GM12874 (cell line): ENCODE measurements at regions not wholly inside any gene's neighbourhood (a gene's known extent, or its start where the extent isn't known, plus 50 kb on each side); places are given as distances from the start of the nearest gene placed in this dataset.

ENCODE experiments used
- TF ChIP-seq, protein P1 (sequence below): IDR thresholded peaks from 2 replicates; pipeline ENCODE4 v1.5.1; 2011; ENCODE audit warnings: low read depth, mild to moderate bottlenecking, control low read depth, low read length, moderate library complexity; ENCODE audit not compliant: insufficient read depth

DNA sequence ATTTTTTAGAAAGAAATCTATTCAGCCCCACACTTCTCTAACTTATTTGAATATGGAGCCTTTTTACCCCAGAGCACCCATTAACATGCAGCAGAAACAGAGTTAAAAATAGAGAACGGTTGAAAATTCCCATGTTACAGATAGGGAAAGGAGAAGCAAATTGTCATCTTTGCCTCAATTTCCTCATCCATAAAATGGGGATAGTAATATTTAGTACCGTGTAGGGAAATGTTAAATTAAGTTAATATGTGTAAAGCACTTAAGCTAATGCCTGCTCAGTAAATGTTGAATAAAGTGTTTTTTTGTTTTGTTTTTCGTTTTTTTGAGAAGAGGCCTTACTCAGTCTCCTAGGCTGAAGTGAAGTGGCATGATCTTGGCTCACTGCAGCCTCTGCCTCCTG is 50.3 kb downstream of the NAV1 start:
- TF ChIP-seq, protein P1, sequence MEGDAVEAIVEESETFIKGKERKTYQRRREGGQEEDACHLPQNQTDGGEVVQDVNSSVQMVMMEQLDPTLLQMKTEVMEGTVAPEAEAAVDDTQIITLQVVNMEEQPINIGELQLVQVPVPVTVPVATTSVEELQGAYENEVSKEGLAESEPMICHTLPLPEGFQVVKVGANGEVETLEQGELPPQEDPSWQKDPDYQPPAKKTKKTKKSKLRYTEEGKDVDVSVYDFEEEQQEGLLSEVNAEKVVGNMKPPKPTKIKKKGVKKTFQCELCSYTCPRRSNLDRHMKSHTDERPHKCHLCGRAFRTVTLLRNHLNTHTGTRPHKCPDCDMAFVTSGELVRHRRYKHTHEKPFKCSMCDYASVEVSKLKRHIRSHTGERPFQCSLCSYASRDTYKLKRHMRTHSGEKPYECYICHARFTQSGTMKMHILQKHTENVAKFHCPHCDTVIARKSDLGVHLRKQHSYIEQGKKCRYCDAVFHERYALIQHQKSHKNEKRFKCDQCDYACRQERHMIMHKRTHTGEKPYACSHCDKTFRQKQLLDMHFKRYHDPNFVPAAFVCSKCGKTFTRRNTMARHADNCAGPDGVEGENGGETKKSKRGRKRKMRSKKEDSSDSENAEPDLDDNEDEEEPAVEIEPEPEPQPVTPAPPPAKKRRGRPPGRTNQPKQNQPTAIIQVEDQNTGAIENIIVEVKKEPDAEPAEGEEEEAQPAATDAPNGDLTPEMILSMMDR, result no peak

- TF ChIP-seq, protein P1, result no peak
Measured at GRCh38 chr1:201590474-201590873, 51.5 kb downstream of the NAV1 start.

GRCh38 chr1:201591348-201591747 is 52.4 kb downstream of the NAV1 start:
- TF ChIP-seq, protein P1, result no peak

DNA sequence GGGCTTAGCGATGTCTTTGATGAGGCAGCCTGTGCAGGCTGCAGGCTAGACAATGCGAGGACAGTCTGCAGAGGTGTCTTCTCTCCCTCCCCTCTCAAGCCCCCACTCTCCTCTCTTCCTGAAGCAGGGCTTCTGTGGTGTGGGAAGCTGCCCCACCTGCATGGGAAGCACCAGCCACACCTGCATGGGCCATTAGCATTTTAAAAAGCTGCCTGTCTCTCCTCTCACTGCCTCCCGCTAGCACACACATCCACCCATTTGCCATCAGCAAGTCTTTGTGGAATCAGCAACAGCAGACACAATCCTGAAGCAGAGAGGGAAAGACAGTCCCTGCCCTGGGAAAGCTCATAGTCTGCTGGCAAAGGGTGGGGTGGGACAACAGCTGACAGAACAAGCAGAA is 53.1 kb downstream of the NAV1 start:
- TF ChIP-seq, protein P1, result no peak

GRCh38 chr1:201593200-201593921 is 54.4 kb downstream of the NAV1 start:
- TF ChIP-seq, protein P1, result no peak

- TF ChIP-seq, protein P1, result no peak
Measured at GRCh38 chr1:201594575-201595245, 55.8 kb downstream of the NAV1 start.

DNA sequence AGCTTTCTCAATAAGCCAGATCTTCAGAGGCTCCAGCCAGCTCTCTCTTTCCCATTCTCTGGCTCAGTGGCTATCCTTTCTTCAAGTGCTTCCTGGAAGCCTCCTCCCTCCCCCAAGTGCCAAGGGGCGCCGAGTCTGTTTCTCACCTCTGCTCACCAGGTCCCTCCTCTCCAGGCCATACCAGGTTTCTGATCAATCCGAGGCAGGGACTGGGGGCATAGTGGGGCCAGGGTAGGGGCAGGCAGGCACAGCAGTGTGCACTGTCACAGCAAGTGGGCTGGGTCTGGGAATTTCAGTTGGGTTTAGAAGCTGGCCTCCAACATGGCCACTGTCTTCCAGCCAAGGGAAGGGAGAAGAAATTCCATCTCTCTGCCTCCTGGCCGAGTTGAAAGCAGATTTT is 56.5 kb downstream of the NAV1 start:
- TF ChIP-seq, protein P1, result no peak
